ENCODE measurements at regions not wholly inside any gene's neighbourhood (a gene's known extent, or its start where the extent isn't known, plus 50 kb on each side); places are given as distances from the start of the nearest gene placed in this dataset.
A peak's percentile ranks its signal among the peaks of the same experiment; 100 is the strongest.

DNA sequence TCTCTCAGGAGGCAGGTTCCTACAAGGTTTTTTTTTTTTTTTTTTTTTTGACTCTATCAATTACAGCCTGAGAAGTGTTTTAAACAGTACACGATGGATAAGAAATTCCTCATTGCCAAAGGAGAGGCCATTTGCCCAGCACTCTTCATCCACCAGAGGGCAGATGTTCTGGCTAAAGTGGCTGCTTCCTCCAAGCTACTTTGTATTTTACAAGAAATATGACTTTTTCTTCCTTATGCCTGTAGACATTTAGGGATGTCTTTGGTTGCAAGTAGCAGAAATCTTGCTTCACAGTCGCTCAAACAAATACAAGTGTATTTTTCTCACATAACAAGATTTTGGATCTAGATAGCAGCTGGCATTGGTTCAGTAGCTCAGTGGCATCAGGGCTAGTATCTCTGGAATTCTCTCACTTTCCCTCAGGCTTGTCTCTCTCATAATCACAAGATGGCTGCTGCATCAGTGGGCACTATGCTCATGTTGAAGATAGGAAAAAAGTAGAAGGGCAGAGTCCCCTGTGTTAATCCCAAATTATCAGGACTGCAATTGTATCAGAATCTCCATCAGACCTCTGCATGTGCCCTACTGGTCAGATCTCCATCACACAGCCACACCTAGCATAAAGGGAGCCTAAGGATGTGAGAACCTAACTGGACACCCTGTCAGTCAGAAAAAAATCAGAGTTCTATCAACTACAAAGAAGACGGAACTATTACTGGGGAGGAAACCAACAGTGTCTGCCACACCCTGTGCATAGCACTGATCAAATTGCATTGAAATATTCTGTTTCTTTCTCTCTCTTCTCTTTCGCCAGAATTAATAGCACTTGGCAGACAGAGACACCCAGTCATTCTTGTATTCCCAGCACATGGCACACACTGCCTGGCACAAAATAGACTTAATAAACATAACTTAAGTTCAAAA lies 138.9 kb upstream of the COL8A1 start:
- DNase-seq = peak; percentile 63

DNA sequence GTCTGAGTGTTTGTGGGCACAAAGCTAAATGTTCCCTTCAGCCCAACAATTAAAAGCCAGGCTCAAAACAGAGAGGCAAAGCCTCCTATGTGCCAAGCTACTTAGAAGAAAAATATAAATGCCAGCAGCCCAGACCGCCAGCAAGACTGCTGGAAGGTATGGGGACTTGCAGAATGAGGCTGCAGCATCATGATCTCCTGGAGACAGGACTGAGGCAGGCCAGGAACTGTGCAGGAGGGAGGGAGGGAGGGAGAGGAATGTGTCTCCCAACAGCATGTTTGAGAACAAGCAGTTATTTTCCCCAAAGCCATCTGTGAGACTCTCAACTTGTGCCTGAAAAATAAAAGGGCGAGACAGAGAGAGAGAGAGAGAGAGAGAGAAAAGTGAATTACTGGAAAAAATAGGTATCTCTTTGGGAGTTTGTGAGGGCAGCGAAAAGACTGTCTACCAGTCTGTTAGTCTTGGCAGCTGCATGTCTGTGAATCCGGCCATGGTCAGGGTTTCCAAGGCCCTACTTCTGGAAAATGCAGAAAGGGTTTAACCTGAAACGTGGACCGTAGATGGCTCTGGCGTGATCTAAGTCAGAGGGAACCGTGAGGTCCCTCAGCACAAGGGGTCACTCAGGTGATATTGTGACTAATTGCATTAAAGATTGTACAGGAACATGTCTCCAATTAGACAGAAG lies 139.7 kb upstream of the COL8A1 start:
- peak; percentile 24 for DNase-seq

DNA sequence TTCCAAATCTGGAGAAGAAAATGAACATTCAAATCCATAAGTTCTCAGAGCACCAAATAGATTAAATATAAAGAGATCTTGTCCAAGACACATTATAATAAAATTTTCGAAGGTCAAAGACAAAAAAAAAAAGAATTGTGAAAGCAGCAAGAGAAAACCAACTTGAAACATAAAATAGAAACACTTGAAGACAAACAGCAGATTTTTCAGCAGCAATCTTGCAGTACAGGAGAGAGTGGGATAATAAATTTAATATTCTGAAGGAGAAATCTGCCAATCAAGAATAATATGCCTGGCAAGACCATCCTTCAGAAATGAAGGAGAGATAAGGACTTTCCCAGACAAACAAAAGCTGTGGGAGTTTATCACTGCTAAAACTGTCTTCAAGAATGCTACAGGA lies 150.5 kb upstream of the COL8A1 start:
- DNase-seq = no peak

DNA sequence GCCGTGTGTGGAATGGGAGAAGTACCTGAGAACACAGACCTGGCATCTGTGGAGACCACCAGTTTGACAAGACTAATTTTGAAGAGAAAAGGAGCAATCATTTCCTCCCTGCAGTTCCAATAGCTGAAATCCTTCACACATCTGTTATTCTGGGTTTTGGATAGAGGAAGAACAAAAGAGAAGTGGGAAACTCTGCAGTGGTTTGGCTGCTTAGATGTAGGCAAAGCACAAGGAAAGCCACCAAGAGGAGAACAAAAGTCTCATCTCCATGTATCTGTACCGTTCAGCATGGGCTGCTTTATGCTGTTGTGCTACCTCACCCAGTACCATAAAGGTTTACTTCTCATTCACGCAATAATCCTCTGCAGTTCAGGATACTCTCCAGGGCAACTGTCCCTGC lies 153.1 kb upstream of the COL8A1 start:
- DNase-seq = no peak

DNA sequence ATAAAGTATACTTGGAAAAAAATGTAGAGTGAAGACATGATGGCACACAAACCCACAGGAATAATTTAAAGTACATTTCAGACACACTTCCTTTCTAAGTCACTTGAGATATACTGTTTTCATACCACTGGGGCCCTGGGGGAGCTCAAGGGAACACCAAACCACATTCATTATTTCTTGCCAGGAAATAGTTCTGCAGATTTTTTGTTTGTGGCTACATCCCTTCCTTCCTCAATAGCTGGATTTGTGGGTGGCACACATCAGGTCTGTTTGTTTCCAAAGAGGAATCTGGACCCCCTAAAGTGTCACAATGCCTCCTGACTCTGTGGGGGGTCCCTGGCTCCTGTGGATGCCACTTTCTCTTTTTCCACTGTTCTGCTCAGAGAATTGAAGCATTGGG lies 153.5 kb upstream of the COL8A1 start:
- no peak for DNase-seq

DNA sequence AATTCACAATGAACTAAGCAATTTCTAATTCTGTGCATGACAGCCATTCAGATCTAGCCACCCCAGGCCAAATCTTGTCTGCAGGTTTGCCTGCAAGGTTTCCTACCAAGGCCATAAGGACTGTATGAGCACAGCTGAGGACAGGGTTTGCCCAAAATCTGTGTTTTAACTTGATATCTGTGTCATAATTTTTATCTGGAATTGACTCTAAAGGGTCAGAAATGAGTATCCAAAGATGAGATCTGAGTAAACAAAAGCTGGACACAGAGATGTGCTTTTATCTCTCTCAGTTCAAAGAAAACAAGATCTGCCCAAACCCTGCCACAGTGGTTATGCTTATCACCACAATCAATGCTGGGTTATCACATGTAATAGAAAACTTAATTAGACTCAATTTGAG lies 154.6 kb upstream of the COL8A1 start:
- no peak for DNase-seq

DNA sequence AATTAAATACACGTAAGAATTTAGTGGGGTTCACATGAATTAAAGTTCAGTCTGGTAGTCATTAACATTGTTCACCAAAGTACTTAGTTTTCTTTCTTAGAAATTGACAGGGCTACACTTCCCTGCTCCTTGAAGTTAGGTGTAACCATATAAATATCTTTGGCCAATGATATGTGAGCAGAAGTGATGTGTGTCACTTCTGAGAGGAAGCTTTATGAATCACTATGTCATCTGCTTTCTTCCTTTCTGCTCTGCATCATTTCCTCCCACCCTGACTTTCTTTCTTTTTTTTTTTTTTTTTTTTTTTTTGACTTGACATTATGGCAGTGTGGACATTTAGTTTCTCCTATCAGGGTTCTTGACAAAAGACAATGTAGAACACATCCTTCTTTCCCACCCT lies 156.2 kb upstream of the COL8A1 start:
- DNase-seq = no peak

DNA sequence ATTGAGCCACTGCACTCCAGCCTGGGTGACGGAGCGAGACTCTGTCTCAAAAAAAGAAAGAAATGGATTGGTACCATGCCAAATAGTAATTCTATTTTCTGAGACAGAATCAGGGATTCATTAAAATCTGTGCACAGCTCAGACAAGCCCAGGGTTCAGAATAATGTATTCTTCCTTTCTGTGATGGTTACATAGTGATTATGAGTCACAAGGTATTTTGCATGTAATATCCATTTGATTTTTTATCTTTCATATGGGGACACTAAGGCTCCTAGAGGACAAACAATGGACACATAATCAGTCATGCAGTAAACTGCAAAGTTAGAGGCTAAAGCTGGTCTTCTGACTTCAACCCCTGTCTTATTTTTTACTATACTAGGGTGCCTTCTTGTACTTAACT lies 156.8 kb upstream of the COL8A1 start:
- DNase-seq = no peak

DNA sequence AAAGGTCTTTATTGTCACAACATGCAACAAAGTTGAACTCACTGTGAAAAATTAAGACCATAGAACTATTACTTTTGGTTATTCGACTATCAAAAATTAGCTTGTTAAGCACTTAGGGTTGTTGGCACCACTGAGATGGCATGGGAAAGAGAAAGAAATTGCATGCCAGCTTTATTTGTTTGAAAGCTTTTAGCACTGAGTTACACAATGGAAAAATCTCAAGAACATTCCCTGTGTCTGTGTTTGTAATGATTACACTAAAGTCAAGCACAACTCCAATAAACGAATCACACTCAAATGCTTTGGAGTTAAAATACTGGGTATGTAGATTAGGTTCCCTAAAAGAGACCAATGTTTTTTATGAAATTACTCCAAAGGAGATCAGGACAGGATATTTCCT lies 158.6 kb upstream of the COL8A1 start:
- DNase-seq = no peak

DNA sequence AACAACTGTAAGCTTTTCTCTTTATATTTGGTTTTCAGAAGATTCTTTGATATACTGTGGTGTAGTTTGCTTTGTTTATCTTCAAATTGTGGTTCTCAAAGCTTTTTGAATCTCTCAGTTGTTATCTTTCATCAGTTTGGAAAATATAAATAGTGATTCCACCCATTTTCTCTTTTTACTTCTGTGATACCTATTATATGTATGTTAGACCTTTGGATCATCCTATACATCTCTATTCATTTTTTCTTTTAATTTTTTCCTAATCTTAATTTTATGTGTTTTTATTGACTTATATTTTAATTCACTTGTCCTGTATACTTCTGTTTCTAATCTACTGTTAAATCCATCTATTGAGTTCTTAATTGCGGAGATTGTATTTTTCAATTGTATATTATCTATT lies 160.7 kb upstream of the COL8A1 start:
- DNase-seq = no peak

DNA sequence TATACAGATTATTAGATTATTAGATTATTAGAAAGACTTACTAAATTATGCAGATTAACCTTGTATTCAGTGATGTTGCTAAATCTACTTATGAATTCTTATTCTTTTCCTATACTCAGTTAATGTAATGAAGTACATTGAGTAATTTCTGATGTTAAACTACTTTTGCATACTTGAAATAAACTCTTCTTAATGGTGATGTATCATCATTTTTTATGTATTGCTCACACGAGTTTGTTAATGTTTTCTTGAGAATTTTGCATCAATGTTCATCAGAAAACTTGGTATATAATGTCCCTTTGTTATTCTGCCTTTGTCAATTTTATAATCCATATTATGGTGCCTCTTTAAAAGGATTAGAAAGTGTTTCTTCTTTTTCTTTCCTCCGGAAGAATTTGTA lies 163.2 kb upstream of the COL8A1 start:
- no peak for DNase-seq

DNA sequence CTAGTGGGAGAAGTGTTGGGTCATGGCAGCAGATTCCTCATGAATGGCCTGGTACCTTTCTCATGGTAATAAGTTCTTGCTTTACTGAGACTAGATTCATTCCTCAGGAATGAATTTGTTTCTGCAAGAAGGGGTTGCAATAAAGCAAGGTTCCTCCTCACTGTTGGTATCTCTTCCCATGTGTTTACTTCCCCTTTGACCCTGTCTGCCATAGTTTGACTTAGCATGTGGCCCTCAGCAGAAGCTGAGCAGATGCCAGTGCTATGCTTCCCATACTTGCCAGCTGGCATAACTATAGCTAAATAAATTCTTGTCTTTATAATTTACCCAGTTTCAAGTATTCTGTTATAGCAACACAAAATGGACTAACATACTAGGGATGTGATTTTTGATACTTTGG lies 163.6 kb upstream of the COL8A1 start:
- no peak for DNase-seq

DNA sequence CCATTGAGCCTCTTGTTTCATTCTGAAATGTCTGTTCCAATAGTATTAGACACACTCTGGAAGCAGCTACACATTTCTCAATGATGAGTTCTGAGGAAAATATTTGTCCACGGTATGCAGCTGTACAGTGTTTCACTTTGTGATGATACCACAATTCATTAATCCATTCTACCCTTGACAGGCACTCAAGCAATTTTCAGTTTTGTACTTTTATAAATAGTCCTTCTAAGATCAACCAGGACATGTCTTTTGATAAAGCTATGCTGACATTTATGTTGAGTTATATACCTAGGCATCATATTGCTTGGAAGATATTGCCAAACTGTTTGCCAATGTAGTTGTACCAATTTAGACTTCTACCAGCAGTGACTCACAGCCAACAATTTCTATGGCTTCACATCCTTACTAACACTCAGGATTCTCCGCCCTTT lies 165.1 kb upstream of the COL8A1 start:
- DNase-seq = no peak

DNA sequence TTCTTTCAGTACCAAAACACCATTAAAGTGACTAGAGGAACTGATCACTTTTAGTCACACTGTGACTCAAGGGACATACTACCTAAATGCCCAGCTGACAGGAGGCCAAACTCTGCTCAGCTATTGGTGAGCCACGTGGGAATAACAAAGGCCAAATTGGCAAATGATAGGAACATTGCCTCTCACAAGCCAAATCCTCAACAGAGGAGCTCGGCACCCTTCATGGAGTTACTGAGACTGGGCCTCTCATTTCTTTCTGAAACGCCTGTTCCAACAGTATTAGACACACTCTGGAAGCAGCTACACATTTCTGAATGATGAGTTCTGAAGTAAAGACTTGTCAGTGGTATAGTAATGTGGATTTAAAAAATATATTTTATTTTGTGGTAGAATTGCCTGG lies 166.0 kb upstream of the COL8A1 start:
- DNase-seq = no peak

DNA sequence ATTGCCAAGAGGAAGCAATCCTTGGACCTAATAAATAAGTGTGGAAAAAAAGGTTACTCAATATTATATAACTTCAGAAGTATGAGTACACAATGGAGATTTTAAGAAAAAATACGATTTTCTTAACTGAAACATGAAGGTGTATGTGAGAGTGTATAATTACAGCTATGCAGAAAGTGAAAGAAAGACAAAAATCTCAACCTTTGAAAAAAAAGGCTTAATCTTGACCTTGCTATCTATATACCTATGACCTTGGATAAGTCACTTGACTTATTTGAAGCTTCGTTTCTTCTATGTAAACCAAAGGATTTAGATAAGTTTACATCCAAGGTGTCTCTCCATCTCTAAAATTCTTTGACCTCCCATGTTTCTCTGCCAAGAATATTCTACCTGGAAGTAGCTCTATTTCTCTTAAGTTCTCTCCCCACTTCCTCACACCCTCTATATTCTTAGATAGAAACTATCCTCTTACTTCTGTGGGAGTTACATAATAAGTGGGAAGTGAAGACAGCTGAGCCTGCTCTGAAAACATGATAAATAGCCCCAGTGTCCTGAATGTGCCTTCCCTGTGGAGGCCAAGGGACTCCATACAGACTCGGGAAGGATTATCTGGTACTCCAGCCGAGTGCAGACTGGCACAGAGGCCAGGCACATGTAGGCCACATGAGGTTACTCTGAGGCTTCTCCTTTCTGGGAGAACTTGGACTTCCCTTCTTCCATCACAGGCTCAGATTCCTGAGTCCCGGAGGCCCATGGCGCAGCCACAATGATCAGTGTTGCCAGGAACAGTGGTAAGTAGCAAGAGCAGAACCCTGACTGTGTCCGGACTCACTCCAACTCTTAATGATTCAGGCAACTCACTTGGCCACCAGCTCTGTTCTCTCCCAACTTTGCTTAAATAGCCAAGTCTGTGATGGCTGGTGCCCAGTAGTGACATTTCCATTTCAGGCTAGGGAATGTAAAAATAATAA lies 166.8 kb upstream of the COL8A1 start:
- DNase-seq = no peak

DNA sequence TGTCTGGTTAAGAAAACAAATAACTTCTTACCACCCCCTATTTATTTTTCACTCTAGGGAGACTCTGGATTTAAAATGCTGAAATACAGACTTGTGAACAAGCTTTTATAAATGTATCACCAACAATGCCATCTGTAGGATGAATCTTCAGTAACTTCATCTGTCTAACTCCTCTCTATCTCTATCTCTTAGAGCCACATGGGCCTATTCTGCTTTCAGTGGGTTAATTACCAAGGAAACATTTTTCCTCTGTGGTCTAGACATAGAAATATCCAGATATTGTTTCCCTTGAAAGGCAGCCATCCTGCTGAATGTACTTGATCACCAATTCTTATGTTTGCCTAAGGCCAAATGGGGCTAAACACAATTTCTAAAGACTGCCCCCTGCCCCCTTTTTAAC lies 167.6 kb upstream of the COL8A1 start:
- DNase-seq = no peak

DNA sequence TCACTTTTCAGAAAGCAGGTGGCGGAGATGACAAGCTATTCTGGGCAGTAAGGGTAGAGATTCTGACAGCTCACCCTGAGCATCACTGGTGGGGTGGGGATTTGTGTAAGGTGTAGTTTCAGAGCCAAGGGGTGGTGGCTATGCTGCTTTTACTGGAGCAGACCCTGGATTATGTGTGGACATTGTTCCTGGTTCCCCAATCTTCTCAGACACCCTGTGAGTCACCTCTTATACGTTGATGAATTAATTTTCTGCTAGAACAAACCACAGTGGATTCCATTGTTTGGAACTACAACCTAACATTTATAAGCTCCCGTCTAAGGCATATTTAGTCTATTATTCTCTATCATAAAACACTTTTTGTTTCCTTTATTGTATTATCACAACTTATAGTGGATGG lies 169.5 kb upstream of the COL8A1 start:
- DNase-seq = no peak

DNA sequence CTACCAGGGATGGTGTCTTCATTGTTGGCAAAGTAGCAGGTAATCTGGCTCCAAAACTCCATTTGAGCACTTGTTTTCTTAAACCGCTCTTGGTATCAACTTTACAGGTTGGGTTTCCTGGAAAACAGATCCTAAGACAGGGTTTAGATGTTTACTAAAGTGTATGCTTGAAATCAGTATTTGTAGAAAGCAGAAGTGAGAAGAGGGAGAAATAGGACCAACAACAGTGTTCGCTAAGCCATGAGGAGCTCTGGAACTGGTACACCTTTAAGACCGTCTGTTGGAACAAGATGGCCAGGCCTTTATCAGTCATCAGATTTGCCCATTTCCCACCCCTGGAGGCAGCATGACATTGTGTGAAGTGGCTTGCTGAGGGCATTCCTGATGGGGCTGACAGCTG lies 171.0 kb upstream of the COL8A1 start:
- DNase-seq = no peak

DNA sequence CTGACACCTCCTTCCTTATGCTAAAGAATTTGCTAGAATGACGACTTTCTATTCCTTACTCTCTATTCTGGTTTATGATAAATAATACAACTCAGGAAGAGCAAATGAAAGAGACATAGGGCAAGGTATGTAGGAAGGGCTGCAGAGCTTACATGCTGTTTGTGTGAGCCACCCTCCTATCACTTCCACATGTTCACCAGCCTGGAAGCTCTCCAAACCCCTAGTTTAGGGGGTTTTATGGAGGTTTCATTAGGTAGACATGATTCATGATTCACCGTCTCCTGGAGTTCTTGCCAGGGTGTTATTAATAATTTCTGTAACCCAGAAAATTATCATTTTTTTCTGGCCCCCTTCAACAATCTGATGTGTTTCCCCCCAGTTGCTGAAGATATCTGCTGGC lies 172.1 kb upstream of the COL8A1 start:
- no peak for DNase-seq

DNA sequence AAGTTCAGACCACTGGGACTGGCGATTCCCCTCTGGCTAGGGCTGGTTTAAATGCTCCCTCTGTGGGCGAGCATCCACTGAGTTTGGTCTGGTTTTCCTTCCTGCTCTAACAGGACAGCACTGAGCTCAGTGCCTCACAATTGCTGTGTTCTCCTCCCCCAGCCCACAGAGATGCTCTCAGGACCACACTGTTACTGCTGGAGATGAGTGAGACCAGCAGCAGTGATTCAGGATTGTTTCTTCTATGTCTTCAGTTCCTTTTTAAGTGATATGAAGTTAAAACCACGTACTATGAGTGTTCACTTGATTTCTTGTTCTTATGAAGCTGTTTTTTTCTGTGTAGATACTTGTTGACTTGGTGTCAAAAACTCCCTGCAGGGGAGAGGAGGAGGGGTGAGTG lies 180.4 kb upstream of the COL8A1 start:
- no peak for DNase-seq

DNA sequence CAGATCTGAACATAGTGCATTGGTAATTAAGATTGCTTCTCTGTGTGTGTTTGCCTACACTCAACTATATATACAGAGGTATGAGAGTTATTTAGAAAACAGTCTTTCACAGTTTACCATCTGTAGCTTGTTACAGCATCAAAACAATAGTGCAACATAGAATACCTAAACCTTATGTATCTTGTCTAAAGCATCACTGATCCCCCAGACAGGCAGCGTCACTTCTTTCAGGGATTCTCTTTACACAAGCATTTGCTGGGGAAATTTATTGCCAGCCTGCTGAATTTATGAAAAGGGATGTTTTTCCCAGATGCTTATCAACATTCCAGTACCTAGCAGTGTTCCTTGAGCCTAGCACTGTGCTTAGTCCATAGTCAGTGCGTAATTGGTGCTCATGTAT lies 195.8 kb upstream of the COL8A1 start:
- DNase-seq = no peak

DNA sequence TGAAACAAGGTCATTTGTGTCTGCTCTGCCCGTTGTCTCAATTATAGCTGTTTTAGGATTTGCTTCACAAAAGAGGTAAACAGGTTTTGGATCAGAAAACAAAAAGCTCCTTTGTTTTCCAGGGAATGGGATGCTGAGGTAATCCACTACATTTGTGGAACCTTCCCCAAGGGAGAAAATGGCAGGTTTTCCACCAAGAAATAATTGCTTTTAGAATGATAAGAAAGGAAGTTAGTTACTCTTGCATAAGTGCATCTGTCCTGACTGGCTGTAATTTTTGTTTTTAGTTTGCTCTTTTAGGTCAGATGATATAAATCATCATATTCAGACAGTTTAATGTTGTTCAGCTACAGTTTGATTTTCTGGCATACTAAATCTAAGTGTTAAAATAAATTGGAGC lies 198.5 kb upstream of the COL8A1 start:
- DNase-seq = no peak

DNA sequence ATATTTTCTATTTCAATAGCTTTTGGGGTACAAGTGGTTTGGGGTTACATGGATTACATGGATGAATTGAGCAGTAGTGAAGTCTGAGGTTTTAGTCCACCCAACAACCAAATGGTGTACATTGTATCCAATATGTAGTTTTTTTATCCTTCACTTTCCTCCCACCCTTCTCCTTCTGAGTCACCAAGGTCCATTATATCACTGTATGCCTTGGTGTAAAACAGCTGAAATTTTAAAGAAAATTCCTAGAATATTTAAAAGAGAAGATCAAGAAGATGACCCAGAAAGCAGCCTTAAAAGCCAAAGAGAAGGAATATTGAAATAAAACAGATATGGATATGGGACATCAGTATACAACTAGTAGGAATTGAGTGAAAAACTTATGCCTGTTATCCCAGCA lies 204.2 kb upstream of the COL8A1 start:
- no peak for DNase-seq
